H1 (cell line): ENCODE measurements at regions not wholly inside any gene's neighbourhood (a gene's known extent, or its start where the extent isn't known, plus 50 kb on each side); places are given as distances from the start of the nearest gene placed in this dataset.

Source experiments
- ATF2 ChIP-seq: IDR thresholded peaks from 2 replicates; pipeline ENCODE4 v1.6.1; 2012; ENCODE audit warnings: low read length, inconsistent platforms
- CHD1 ChIP-seq: IDR thresholded peaks from 2 replicates; pipeline ENCODE4 v1.6.1; 2012; ENCODE audit warnings: low read depth, low read length, improper control_type of control experiment
- CREB1 ChIP-seq: IDR thresholded peaks from 2 replicates; pipeline ENCODE4 v1.6.1; 2012; ENCODE audit warnings: inconsistent platforms
- CTCF ChIP-seq, 3 experiments: IDR thresholded peaks; 1 replicate in 2 of 3; 2 replicates in 1 of 3; pipeline versions ENCODE4 v1.5.1 to v1.6.1; 2011; ENCODE audit warnings: low read length in 3 of 3, mild to moderate bottlenecking in 3 of 3, inconsistent platforms in 2 of 3, low read depth in 1 of 3, moderate library complexity in 1 of 3; ENCODE audit not compliant: insufficient read depth in 1 of 3; ENCODE audit errors: control extremely low read depth in 1 of 3
- EZH2 ChIP-seq: fragments of 200-600 bp; sonication (generic); IDR thresholded peaks from 2 replicates; pipeline ENCODE4 v1.7.1; 2012; ENCODE audit warnings: low read depth, mild to moderate bottlenecking, moderate library complexity, low read length, inconsistent platforms; ENCODE audit not compliant: severe bottlenecking
- FOSL1 ChIP-seq: IDR thresholded peaks from 2 replicates; pipeline ENCODE4 v1.6.1; 2011; ENCODE audit warnings: mild to moderate bottlenecking, low read depth, low read length, moderate library complexity; ENCODE audit not compliant: insufficient read depth
- MAX ChIP-seq: IDR thresholded peaks from 2 replicates; pipeline ENCODE4 v1.6.1; 2012; ENCODE audit warnings: inconsistent platforms
- POLR2A ChIP-seq, 2 experiments: IDR thresholded peaks; 1 replicate in 1 of 2; 2 replicates in 1 of 2; pipeline ENCODE4 v1.6.1; 2011; ENCODE audit warnings: low read depth in 2 of 2, low read length in 2 of 2, mild to moderate bottlenecking in 2 of 2; ENCODE audit errors: control extremely low read depth in 1 of 2
- POLR2AphosphoS5 ChIP-seq: IDR thresholded peaks from 2 replicates; pipeline ENCODE4 v1.6.1; 2011; ENCODE audit warnings: low read depth, low read length
- SUZ12 ChIP-seq: fragments of 200-600 bp; sonication (generic); IDR thresholded peaks from 2 replicates; pipeline ENCODE4 v1.6.1; 2012; ENCODE audit warnings: mild to moderate bottlenecking, inconsistent platforms, low read length, moderate library complexity, mixed read lengths
- TCF12 ChIP-seq: IDR thresholded peaks from 2 replicates; pipeline ENCODE4 v1.6.1; 2011; ENCODE audit warnings: low read depth, mild to moderate bottlenecking, low read length
- TEAD4 ChIP-seq: IDR thresholded peaks from 2 replicates; pipeline ENCODE4 v1.6.1; 2012; ENCODE audit warnings: low read depth, low read length, inconsistent platforms, mixed read lengths
- USF2 ChIP-seq: IDR thresholded peaks from 2 replicates; pipeline ENCODE4 v1.6.1; 2011; ENCODE audit warnings: low read length, improper control_type of control experiment
- YY1 ChIP-seq: IDR thresholded peaks from 2 replicates; pipeline ENCODE4 v1.6.1; 2011; ENCODE audit warnings: low read depth, mild to moderate bottlenecking, low read length

- no peak for TF ChIP-seq CTCF (IDR thresholded peaks at IDR 0.05; ENCODE audit: control extremely low read depth in 1 of 3, insufficient read depth in 1 of 3, low read depth in 1 of 3, low read length in 3 of 3)
- TF ChIP-seq USF2, result no peak
- TF ChIP-seq CREB1, result no peak
- TF ChIP-seq YY1, result no peak
- no peak for TF ChIP-seq FOSL1
- no peak for TF ChIP-seq POLR2AphosphoS5
- TF ChIP-seq EZH2, result no peak
- no peak for TF ChIP-seq CHD1
- TF ChIP-seq TEAD4, result no peak
- TF ChIP-seq SUZ12, result no peak
- TF ChIP-seq MAX, result no peak
- no peak for TF ChIP-seq TCF12
- no peak for TF ChIP-seq ATF2
- no peak for TF ChIP-seq POLR2A (IDR thresholded peaks at IDR 0.05; ENCODE audit: control extremely low read depth in 1 of 2, low read depth in 2 of 2, low read length in 2 of 2)
Measured at GRCh38 chr1:112043901-112044300, 54.4 kb upstream of the KCND3 start.
